ENCODE measurements at regions not wholly inside any gene's neighbourhood (a gene's known extent, or its start where the extent isn't known, plus 50 kb on each side); places are given as distances from the start of the nearest gene placed in this dataset.

- no peak overlapping the region for H3K27ac ChIP-seq (ENCODE audit: low read length)
- H3K9me3 ChIP-seq (ENCODE audit: insufficient read depth, low read length), result no peaks in the 10 kb centered on the region
- no peak overlapping the region for H3K9ac ChIP-seq (ENCODE audit: low read length)
- H3K4me1 ChIP-seq (ENCODE audit: low read length), result no peaks in the 10 kb centered on the region
- H2AFZ ChIP-seq (ENCODE audit: low read depth, low read length), result no peak overlapping the region
- H4K20me1 ChIP-seq (ENCODE audit: insufficient read depth, low read length), result no peaks in the 10 kb centered on the region
- H3K4me2 ChIP-seq (ENCODE audit: low read length), result no peak overlapping the region
- no peak overlapping the region for H3K4me3 ChIP-seq (ENCODE audit: low read length)
- TF ChIP-seq CTCF (IDR thresholded peaks at IDR 0.05; ENCODE audit: low read depth, low read length) (no peak), EZH2phosphoT487 (IDR thresholded peaks at IDR 0.05; ENCODE audit: low read depth) (no peak)
- H3K79me2 ChIP-seq (ENCODE audit: low read length), result no peaks in the 10 kb centered on the region
- no peaks in the 10 kb centered on the region; the same call in 1 of the 2 replicates for H3K27me3 ChIP-seq (ENCODE audit: low read depth, low read length)
- H3K36me3 ChIP-seq (replicated peaks; ENCODE audit: low read depth, low read length), result no peaks in the 10 kb centered on the region
Measured at GRCh38 chr9:107946364-107947141, 457.0 kb upstream of the KLF4 start.

GRCh38 chr9:107945961-107946360 lies 456.4 kb upstream of the KLF4 start:
- no peaks in the 10 kb centered on the region for H4K20me1 ChIP-seq (ENCODE audit: insufficient read depth, low read length)
- TF ChIP-seq EZH2phosphoT487 (IDR thresholded peaks at IDR 0.05; ENCODE audit: low read depth), result no peak
- no peak for TF ChIP-seq CTCF (IDR thresholded peaks at IDR 0.05; ENCODE audit: low read depth, low read length)

DNA sequence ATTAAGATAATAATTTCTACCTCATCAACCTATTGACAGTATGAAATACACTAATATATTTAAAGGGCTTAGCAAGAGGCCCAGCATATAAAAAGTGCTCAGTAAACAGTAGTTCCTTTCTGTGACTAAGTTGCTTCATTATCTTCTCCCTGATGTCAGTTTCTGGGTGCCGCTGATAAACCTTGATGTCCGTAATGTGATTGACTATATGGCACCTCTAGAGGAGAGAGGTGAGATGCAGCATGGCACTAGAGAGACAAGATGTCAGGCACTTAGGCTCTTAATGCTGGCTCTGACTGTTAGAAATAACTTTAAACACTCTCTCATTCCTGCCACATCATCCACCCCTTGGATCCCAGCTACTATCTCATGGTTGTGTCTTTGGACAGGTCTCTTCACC lies 455.9 kb upstream of the KLF4 start:
- Histone ChIP-seq H3K4me3 (ENCODE audit: low read length) (no peak overlapping the region), H3K27ac (ENCODE audit: low read length) (no peak overlapping the region), H4K20me1 (ENCODE audit: insufficient read depth, low read length) (no peaks in the 10 kb centered on the region), H3K4me2 (ENCODE audit: low read length) (no peak overlapping the region), H3K36me3 (replicated peaks; ENCODE audit: low read depth, low read length) (no peaks in the 10 kb centered on the region), H3K4me1 (ENCODE audit: low read length) (no peaks in the 10 kb centered on the region), H3K79me2 (ENCODE audit: low read length) (no peaks in the 10 kb centered on the region), H3K9ac (ENCODE audit: low read length) (no peak overlapping the region), H3K27me3 (ENCODE audit: low read depth, low read length) (peaks cover 6% of the 10 kb centered on the region), H2AFZ (ENCODE audit: low read depth, low read length) (no peak overlapping the region), H3K9me3 (ENCODE audit: insufficient read depth, low read length) (no peaks in the 10 kb centered on the region)
- TF ChIP-seq EZH2phosphoT487 (IDR thresholded peaks at IDR 0.05; ENCODE audit: low read depth) (no peak), CTCF (IDR thresholded peaks at IDR 0.05; ENCODE audit: low read depth, low read length) (no peak)

More at GRCh38 chr9:107945961-107946360, 456.4 kb upstream of the KLF4 start:
- peaks cover 3% of the 10 kb centered on the region for H3K27me3 ChIP-seq (ENCODE audit: low read depth, low read length)
- H3K4me1 ChIP-seq (ENCODE audit: low read length), result no peaks in the 10 kb centered on the region
- H3K9me3 ChIP-seq (ENCODE audit: insufficient read depth, low read length), result no peaks in the 10 kb centered on the region
- no peak overlapping the region for H3K27ac ChIP-seq (ENCODE audit: low read length)
- no peak overlapping the region for H3K9ac ChIP-seq (ENCODE audit: low read length)
- no peaks in the 10 kb centered on the region for H3K36me3 ChIP-seq (replicated peaks; ENCODE audit: low read depth, low read length)
- H3K79me2 ChIP-seq (ENCODE audit: low read length), result no peaks in the 10 kb centered on the region
- no peak overlapping the region for H3K4me2 ChIP-seq (ENCODE audit: low read length)
- H3K4me3 ChIP-seq (ENCODE audit: low read length), result no peak overlapping the region
- H2AFZ ChIP-seq (ENCODE audit: low read depth, low read length), result no peak overlapping the region

DNA sequence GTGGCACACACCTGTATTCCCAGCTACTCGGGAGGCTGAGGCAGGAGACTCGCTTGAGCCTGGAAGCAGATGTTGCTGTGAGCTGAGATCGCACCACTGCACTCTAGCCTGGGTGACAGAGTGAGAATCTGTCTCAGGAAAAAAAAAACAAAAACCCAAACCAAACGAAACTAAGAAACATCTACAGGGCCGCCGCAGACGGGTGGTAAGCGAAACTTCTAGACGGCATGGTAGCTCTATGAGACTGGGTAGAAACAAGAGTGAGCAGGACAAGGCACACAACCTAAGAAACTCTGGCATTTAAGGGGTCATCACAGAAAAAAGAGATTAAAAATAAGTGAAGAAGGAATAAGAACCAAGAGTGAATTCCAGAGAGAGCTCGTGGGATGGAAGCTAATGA lies 454.8 kb upstream of the KLF4 start:
- H3K4me1 ChIP-seq (ENCODE audit: low read length), result no peaks in the 10 kb centered on the region
- no peak overlapping the region for H3K4me3 ChIP-seq (ENCODE audit: low read length)
- H4K20me1 ChIP-seq (ENCODE audit: insufficient read depth, low read length), result no peaks in the 10 kb centered on the region
- H2AFZ ChIP-seq (ENCODE audit: low read depth, low read length), result no peak overlapping the region
- H3K27ac ChIP-seq (ENCODE audit: low read length), result no peak overlapping the region
- no peak overlapping the region for H3K9ac ChIP-seq (ENCODE audit: low read length)
- TF ChIP-seq EZH2phosphoT487 (IDR thresholded peaks at IDR 0.05; ENCODE audit: low read depth) (no peak), CTCF (IDR thresholded peaks at IDR 0.05; ENCODE audit: low read depth, low read length) (no peak)
- no peaks in the 10 kb centered on the region for H3K9me3 ChIP-seq (ENCODE audit: insufficient read depth, low read length)
- no peaks in the 10 kb centered on the region for H3K36me3 ChIP-seq (replicated peaks; ENCODE audit: low read depth, low read length)
- H3K79me2 ChIP-seq (ENCODE audit: low read length), result no peaks in the 10 kb centered on the region
- peaks cover 6% of the 10 kb centered on the region for H3K27me3 ChIP-seq (ENCODE audit: low read depth, low read length)
- H3K4me2 ChIP-seq (ENCODE audit: low read length), result no peak overlapping the region
